A204.1 (cell line): ENCODE measurements at regions not wholly inside any gene's neighbourhood (a gene's known extent, or its start where the extent isn't known, plus 50 kb on each side); places are given as distances from the start of the nearest gene placed in this dataset.

Source experiments
- FAIRE-seq: peaks from 2 replicates; lab custom pipeline; 2012; peaks lifted over from hg19 to GRCh38; lab: Jason Lieb, UNC

DNA sequence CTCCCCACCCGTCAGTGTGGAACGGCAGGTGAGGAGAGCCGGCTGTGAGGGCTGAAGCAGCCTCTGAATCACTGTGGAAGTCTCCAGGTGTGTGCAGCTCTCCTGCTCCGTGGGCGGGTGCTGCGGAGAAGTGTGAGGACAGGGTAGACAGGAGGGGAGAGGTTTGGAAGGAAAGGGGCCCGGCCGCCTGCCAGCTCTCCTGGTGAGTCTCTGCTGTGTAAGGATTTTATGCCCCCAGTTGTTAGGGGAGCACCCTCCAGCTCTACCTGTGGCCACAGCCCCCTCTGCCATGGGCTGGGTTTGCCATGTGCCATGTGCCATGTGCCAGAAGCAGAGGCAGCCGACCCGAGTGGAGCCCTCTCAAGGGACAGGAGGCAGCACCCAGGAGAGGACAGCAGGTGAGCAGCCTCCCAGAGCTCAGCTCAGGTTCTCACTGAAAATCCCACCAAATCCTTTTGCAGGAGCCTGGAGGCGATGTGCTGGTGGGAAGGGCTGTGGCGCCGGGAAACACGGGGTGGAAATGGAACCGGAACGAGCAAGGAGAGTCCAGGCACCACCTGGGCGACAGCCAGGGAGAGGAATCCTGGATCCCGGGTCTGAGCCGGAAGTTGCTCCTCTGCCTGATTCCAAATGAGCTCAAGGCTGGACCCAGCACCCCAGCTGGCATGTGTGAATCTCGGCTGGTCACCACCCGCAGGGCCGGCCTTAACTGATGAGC lies 804.4 kb downstream of the BRD1 start:
- no peak for FAIRE-seq

DNA sequence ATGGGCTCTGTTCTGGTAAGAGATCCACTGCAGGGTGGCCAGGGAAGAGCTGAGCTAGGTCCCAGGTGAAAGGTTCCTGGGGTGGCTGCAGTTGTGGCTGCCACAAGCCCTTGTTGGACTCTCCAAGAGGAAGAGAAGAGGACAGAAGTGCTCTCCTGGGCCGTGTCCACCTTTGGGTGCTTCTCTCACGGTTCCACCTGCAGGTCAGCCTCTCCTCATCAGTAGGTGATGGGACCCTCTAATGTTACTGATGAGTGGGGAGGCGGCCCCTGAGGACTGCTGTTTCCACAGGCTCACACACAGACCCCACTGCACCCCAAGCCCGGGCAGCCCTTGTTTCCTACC lies 804.9 kb downstream of the BRD1 start:
- no peak for FAIRE-seq

DNA sequence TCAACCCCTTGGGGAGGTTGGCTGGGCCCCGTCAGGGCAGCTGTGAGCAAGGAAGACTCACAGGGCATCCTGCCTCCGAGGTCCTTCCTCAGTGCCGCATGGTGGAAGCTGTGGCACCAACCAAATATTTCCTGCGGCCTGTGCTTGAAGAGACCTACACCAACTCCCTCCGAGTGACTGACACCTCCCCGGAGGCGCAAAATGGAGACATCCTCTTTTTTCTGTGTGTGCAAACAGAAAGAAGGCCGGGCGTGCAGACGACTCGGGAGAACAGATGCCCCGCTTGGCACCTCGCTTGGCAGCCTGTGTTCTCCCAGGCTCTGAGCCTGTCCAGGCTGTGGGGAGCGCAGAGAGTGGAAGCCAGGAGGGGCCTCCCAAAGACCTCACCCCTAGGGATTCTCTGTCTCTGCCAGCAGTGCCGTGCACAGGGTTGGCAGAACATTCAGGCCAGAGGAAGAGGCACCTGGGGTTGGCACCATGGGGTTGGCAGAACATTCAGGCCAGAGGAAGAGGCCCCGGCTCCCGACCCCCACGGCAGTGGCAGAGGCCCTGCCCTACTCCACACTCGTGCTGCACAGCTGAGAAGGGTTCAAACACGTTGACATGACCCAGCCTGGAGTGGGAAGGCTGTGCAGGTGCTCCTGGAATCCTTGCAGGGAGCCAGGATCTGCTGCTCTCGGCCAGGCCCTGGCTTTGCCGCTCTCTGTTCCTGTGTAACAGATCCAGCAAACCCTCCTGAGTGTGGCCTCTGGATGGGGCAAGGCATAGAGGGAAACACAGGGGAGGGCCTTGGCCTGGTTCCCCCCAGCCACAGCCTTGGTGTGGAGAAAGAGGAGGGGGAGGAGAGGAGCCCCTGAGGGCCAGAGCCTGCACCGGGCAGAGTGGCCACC lies 805.5 kb downstream of the BRD1 start:
- FAIRE-seq = no peak

GRCh38 chr22:49021131-49021925 lies 806.3 kb downstream of the BRD1 start:
- no peak for FAIRE-seq

GRCh38 chr22:49019737-49020713 lies 807.6 kb downstream of the BRD1 start:
- FAIRE-seq = no peak

GRCh38 chr22:49018601-49019000 lies 809.1 kb downstream of the BRD1 start:
- no peak for FAIRE-seq

- FAIRE-seq = no peak
Observed at GRCh38 chr22:49017482-49018329, 810.0 kb downstream of the BRD1 start.

DNA sequence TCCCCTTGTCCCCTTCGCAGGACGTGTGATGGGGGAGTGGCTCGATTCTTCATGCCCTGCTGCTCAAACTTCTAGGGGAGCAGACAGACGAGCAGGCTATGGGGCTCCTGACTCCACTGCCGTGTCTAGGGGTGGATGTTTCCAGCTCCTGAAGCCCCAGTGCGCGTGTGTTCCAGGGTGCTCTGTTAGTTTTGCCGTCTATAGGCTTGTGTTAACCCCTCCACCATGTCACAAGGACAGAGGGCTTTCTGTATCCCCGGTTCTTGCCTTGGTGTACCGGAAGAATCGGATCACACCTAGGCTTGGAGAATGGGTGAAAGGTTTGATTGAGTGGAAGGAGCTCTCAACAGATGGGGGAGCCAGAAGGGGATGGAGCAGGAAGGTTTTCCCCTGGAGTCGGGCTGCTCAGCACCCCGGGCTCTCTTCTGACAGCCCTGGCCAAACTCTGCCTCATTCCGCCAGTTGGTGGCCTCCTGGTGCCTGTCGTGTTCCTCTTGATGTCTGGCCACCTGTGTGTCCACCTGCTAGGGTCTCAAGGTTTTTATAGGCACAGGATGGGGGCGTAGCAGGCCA lies 810.7 kb downstream of the BRD1 start:
- no peak for FAIRE-seq

GRCh38 chr22:49015993-49016908 lies 811.4 kb downstream of the BRD1 start:
- FAIRE-seq = no peak

DNA sequence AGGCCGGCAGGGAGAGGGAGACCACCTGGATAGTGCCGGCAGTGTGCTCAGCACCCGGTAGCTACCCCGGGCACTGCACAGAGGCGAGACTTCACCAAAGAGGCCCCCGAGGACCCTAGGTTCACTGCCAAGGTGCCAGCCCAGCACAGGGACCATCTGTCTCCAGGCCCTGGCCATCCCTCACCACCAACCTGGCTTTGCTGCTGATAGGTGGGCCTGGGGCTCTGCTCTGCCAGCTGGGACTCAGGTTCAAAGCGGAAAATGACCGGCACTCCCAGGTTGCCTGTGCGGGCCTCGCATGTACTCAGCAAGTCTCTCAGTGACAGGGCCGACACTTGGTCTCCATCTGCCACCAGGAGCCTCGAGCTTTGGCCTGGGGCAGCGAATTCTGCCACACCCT lies 812.2 kb downstream of the BRD1 start:
- no peak for FAIRE-seq

DNA sequence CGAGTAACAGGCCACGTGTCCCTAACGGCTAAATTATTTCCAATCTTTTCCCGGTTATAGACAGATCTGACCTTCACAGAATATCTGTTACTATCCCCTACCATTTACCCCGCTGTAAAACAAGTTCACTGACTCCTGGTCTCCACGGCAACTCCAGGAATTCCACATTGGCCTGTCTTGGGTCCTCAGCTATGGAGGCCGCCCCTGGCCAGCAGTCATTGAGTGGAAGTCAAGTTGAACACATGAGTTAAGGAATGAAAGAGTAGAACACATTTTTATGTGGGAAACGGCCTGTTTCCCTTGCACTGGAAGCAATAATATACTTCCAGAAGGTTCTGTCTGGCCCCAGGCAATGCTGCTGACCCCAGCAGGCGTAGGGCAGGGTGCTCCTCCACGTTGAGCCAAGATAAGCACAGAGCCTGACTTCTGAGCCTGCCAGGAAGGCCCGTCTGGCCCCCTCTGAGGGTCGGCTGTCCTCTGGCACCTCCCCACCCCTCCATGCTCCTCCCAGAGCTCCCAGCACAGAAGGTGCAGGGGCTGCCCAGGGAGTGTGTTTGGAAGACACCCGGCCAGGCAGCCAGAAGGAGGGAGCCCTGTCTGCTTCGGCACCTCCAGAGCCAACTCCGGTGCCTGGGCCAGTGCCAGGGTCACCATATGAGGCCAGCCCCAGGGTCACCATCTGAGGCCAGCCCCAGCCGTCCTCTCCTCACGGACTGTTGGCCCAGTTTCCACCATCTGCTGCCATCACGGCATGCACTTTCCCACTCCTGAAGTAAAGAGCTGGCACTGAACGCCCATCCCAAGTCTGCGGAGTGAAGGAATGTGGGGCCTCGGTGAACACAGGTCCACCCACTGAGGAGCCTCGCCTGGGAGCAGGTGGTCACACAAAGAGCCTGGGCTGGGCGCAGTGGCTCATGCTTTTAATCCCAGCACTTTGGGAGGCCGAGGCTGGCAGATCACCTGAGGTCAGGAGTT lies 813.2 kb downstream of the BRD1 start:
- FAIRE-seq = no peak

- FAIRE-seq = no peak
Observed at GRCh38 chr22:49013707-49014106, 814.0 kb downstream of the BRD1 start.

- FAIRE-seq = no peak
Observed at GRCh38 chr22:49012712-49013395, 814.8 kb downstream of the BRD1 start.

DNA sequence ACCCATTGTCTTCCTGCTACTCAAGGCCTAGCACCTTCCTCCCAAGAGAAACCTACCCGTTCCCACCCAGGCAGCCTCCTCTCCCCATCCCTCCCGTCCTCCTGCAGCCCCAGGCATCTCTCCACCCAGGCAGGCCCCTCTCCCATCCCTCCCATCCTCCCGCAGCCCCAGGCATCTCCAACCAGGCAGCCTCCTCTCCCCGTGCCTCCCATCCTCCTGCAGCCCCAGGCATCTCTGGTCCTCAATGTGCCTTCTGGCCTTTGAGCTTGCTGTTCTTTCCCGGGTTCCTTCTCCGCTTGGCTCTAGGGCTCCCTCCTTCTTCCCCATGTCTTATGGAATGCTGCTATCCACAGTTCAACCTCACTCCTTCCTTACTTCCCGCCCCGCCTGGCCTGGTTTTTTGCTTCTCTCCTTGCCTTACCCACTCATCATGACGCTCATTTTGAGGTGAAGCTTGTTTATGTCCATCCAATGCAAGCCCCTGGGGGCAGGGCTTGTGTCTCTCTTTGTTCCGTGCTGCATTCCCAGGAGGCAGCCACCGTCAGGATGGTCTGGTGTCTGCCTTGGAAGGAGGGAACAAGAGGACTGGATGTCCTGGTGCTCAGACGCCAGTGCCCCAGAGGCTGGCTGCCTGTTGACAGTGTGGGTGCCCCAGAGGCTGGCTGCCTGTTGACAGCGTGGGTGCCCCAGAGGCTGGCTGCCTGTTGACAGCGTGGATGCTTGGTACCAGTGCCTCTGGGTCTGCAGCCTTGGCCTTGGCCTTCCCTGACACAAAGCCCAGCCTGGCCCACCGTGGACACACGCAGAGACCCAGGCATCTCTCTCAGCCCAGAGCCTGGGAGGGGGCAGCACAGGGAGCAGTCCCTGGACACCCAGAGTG lies 815.7 kb downstream of the BRD1 start:
- no peak for FAIRE-seq

- no peak for FAIRE-seq
Observed at GRCh38 chr22:49011379-49011768, 816.3 kb downstream of the BRD1 start.

DNA sequence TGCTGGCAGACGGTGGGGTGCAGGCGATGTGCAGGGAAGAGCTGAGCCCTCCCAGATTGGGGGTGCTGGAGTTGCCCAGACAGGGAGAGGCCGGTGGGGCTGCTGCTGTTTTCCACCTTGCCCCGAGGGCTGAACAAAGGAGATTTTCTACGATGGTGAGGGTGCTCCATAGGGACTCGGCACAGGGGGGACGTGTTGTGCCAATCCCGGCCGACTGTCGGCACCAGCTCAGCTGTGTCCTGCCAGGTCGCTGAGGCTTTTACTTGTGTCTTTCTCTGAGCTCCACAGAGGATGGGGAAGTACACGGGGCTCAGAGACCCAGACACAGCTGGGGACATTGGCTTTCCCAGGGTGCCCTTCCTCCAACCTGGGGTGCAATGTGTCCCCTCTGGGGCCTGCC lies 816.8 kb downstream of the BRD1 start:
- FAIRE-seq = no peak
